ENCODE measurements at regions not wholly inside any gene's neighbourhood (a gene's known extent, or its start where the extent isn't known, plus 50 kb on each side); places are given as distances from the start of the nearest gene placed in this dataset.

- TF ChIP-seq CTCF (IDR thresholded peaks at IDR 0.05) (no peak), POLR2A (IDR thresholded peaks at IDR 0.05) (no peak)
Measured at GRCh38 chr10:35910234-35910633, 268.1 kb upstream of the FZD8 start.

Data from lower leg skin (tissue), 3 donors.